GM12872 (cell line): ENCODE measurements at regions not wholly inside any gene's neighbourhood (a gene's known extent, or its start where the extent isn't known, plus 50 kb on each side); places are given as distances from the start of the nearest gene placed in this dataset.

Source experiments
- TF ChIP-seq, protein P1 (sequence below): IDR thresholded peaks from 3 replicates; pipeline ENCODE4 v1.5.1; 2011; ENCODE audit warnings: low read depth, mild to moderate bottlenecking, low read length, moderate library complexity; ENCODE audit not compliant: insufficient read depth

DNA sequence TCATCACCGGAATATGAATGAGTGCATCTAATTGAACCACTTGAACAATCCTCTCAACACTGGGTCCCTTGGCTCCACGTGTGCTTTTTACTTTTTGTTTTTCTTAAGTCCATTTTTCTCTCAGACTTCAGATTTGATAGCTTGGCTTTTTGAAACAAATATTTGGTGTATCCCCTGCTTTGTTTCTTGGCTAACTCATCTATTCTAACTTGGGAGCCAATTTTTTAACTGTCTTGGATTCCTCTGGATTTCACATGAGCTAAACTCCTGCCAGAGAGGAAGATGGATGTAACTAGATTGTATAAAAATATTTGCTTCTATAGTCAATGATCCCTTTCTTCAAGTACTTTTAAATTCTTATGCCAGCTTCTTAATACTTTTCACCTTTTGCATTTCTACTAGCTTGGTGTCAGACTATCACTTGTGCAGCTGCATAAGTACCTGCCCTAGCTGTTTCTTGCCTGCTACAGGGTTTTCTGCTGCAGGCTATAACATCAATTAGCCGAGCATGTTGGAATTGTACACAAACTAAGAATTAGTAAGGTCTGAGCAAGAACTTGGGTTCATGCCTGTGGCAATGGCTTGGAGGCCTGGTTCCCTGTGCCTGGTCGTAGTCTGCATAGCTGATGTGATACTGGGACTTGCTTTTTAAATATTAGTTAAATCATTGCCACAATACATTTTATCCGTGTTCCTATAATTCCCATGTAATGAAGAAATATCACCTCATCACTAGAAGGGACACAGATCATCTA is 281.5 kb downstream of the EN1 start:
- TF ChIP-seq, protein P1, sequence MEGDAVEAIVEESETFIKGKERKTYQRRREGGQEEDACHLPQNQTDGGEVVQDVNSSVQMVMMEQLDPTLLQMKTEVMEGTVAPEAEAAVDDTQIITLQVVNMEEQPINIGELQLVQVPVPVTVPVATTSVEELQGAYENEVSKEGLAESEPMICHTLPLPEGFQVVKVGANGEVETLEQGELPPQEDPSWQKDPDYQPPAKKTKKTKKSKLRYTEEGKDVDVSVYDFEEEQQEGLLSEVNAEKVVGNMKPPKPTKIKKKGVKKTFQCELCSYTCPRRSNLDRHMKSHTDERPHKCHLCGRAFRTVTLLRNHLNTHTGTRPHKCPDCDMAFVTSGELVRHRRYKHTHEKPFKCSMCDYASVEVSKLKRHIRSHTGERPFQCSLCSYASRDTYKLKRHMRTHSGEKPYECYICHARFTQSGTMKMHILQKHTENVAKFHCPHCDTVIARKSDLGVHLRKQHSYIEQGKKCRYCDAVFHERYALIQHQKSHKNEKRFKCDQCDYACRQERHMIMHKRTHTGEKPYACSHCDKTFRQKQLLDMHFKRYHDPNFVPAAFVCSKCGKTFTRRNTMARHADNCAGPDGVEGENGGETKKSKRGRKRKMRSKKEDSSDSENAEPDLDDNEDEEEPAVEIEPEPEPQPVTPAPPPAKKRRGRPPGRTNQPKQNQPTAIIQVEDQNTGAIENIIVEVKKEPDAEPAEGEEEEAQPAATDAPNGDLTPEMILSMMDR: no peak

DNA sequence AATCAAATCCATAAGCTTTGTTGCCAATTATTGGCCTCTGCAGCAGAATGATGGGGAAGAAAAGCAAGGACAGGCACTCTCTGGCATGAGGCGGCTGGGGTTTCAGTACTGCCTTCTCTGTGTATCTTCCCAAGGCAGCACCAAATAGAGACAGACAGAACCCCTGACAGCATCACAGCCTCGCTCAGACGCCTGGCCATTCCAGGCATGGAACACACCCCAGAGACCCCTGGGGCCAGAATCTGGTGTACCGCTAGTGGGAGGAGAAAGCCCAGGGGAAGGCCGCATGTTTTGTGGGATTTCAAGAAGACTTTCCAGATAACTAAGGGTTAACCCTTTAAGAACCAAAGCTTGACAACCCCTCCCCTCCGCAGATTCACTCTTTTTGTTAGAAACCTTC is 282.1 kb downstream of the EN1 start:
- TF ChIP-seq, protein P1: no peak

DNA sequence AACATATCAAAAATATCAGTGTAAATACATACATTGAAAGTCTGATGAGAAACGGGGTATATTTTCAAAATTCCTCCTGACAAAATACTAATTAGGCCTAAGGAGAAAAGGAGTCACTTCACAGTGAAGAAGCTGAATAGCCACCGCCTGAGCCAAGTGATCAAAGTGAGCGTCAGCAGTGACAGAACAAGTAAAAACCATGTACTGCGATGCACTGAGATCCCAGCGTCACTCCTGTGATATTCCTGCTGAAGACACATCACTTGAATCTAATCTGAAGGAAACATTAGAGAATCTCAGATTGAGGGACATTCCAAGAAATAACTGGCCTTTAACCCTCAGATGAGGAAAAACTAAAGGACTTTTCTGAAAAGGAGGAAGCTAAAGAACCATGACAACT is 285.3 kb downstream of the EN1 start:
- TF ChIP-seq, protein P1: no peak

DNA sequence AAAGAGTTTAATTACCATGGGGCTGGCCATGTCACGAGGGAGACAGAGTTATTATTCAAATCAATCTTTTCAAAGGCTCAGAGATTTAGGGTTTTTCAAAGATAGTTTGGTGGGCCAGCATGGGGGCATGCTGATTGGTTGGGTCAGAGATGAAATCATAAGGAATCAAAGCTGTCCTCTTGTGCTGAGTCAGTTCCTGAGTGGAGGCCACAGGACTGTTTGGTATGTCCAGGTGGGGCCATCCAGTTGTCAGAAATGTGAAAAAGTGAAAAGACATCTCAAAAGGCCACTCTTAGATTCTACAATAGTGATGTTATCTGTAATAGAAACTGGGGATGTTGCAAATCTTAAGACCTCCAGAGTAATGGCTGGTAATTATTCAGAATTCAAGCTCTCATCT is 288.6 kb downstream of the EN1 start:
- TF ChIP-seq, protein P1: no peak

DNA sequence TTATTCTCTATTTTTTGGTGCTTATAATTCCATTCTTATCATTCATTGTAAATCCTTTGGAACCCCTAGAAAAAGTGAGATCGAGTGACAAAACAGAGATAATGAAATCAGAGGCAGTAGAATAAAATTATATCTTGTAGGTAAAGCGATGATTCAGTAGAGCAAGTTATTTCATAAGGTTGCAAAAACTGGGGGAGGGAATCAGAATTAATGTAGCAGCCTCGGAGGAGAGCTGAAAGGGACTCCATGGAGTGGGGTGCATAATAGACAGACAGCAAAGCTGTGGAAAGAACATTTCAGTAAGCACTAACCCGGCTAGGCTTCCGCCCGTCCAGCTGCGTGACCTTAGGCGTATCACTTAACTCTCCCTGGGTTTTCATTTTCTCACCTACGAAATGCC is 289.7 kb downstream of the EN1 start:
- TF ChIP-seq, protein P1: no peak

DNA sequence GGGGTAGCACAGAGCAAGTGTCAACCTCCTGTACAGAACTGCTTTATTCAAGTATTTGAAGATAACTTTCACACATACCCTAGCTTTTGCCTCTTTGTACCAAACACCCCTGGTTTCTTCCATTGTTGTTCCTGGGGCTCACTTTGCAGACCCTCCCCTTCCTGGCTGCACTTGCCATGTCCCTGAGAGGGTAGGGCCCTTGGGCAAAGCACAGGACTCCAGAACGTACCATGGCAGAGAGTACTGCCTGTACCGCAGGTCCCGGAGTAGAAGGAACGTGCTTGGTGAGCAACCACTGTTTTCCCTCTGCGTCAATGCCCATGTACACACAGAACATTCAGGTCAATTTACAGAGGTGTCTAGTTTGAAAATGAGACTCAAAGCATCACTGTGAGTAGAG is 290.4 kb downstream of the EN1 start:
- TF ChIP-seq, protein P1: no peak

DNA sequence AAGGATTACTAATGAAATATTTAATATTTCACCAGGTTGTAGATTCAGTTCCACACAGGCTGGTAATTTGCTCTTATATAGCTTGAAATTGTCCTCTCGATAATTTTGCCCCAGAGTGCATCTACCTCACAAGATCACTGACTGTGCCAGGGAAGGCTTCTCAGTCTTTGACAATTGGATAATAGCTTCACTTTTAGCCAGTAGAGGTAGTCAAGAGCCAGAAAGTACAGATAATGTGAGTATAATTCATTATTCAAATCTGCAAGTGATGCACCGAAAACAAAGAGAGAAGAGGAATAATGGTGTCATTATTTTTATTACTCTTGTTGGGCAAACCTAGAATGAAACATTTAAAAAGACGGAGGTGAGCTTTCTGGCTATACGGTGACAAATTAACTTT is 292.8 kb downstream of the EN1 start:
- TF ChIP-seq, protein P1: no peak
